WTC11 (cell line): ENCODE measurements at regions not wholly inside any gene's neighbourhood (a gene's known extent, or its start where the extent isn't known, plus 50 kb on each side); places are given as distances from the start of the nearest gene placed in this dataset.
"Not testable (repeated sequence)": the region's sequence is repeated elsewhere in the genome, so short reads cannot be mapped to it uniquely, and the experiment has no call there.

Experiments used
- ATAC-seq: fragments of 200-7000 bp; cut with Tn5 transposase; 2 replicates; pipeline ENCODE4 v1.10.0; 2021; ENCODE audit warnings: mild to moderate bottlenecking, moderate library complexity
- CTCF ChIA-PET: fragments of 300-600 bp; sonication (Branson Sonifier 250); formaldehyde crosslinking; loops from one replicate; lab custom pipeline; 2021; ENCODE audit warnings: antibody characterized with exemption; lab: Charles Lee
- POLR2A ChIA-PET: fragments of 350-600 bp; sonication (Branson Sonifier 250); formaldehyde crosslinking; loops from one replicate; lab custom pipeline; 2021; ENCODE audit warnings: antibody characterized with exemption; lab: Charles Lee
- DNase-seq: peaks from one replicate; pipeline ENCODE4 v3.0.0; 2021; ENCODE audit warnings: low spot score
- H3K27ac Mint-ChIP-seq: 2 replicates; pipeline ENCODE4 v1.8.0; 2021; ENCODE audit warnings: mixed read lengths
- H3K27me3 Mint-ChIP-seq: 2 replicates; pipeline ENCODE4 v1.8.0; 2021; ENCODE audit warnings: low read depth, mild to moderate bottlenecking, moderate library complexity, mixed read lengths
- H3K36me3 Mint-ChIP-seq: 2 replicates; pipeline ENCODE4 v1.8.0; 2021; ENCODE audit warnings: mixed read lengths
- H3K4me1 Mint-ChIP-seq: 2 replicates; pipeline ENCODE4 v1.8.0; 2022; ENCODE audit warnings: mixed read lengths
- H3K4me3 Mint-ChIP-seq: 2 replicates; pipeline ENCODE4 v1.8.0; 2021; ENCODE audit warnings: mild to moderate bottlenecking, moderate library complexity, mixed read lengths
- H3K9me3 Mint-ChIP-seq: 2 replicates; pipeline ENCODE4 v1.8.0; 2021; ENCODE audit warnings: mixed read lengths
- ATF1 ChIP-seq: sonication (generic); formaldehyde crosslinking; IDR thresholded peaks from 2 replicates; pipeline ENCODE4 v1.8.1; 2023; ENCODE audit warnings: mild to moderate bottlenecking, moderate library complexity, missing genetic modification reagents
- ELF4 ChIP-seq: sonication (generic); formaldehyde crosslinking; IDR thresholded peaks from 2 replicates; pipeline ENCODE4 v1.8.1; 2022; ENCODE audit warnings: low read depth, mild to moderate bottlenecking, moderate library complexity, missing genetic modification reagents
- ESRRA ChIP-seq: sonication (generic); formaldehyde crosslinking; IDR thresholded peaks from 2 replicates; pipeline ENCODE4 v1.8.1; 2022; ENCODE audit warnings: mild to moderate bottlenecking, missing genetic modification reagents, borderline replicate concordance
- HMGA2 ChIP-seq: fragments of 250-450 bp; sonication (Bioruptor Pico); IDR thresholded peaks from 2 replicates; pipeline ENCODE4 v1.4.0; 2021; ENCODE audit warnings: mild to moderate bottlenecking, moderate library complexity
- MYBL2 ChIP-seq: sonication (generic); formaldehyde crosslinking; IDR thresholded peaks from 2 replicates; pipeline ENCODE4 v1.8.1; 2023; ENCODE audit warnings: mild to moderate bottlenecking, moderate library complexity, missing genetic modification reagents
- NFATC4 ChIP-seq: fragments of 250-450 bp; sonication (Bioruptor Pico); IDR thresholded peaks from 2 replicates; pipeline ENCODE4 v1.9.0; 2021; ENCODE audit warnings: mild to moderate bottlenecking
- NR2C2 ChIP-seq: sonication (generic); formaldehyde crosslinking; IDR thresholded peaks from 2 replicates; pipeline ENCODE4 v1.8.0; 2022; ENCODE audit warnings: mild to moderate bottlenecking, missing genetic modification reagents
- PRRX2 ChIP-seq: fragments of 250-450 bp; sonication (Bioruptor Pico); IDR thresholded peaks from 2 replicates; pipeline ENCODE4 v1.8.0; 2021; ENCODE audit warnings: mild to moderate bottlenecking
- TCF7 ChIP-seq: sonication (generic); formaldehyde crosslinking; IDR thresholded peaks from 2 replicates; pipeline ENCODE4 v1.8.0; 2022; ENCODE audit warnings: mild to moderate bottlenecking, low read depth, missing genetic modification reagents, moderate library complexity
- TEAD1 ChIP-seq: sonication (generic); formaldehyde crosslinking; IDR thresholded peaks from 2 replicates; pipeline ENCODE4 v1.8.0; 2022; ENCODE audit warnings: mild to moderate bottlenecking, missing genetic modification reagents
- TEAD4 ChIP-seq: sonication (generic); formaldehyde crosslinking; IDR thresholded peaks from 2 replicates; pipeline ENCODE4 v1.8.0; 2022; ENCODE audit warnings: mild to moderate bottlenecking, missing genetic modification reagents
- ZNF121 ChIP-seq: sonication (generic); formaldehyde crosslinking; IDR thresholded peaks from 2 replicates; pipeline ENCODE4 v1.8.0; 2023; ENCODE audit warnings: missing genetic modification reagents
- ZNF219 ChIP-seq: sonication (generic); formaldehyde crosslinking; IDR thresholded peaks from 2 replicates; pipeline ENCODE4 v1.8.0; 2023; ENCODE audit warnings: missing genetic modification reagents, mild to moderate bottlenecking, borderline replicate concordance
- ZNF423 ChIP-seq: fragments of 250-450 bp; sonication (Bioruptor Pico); IDR thresholded peaks from 2 replicates; pipeline ENCODE4 v2.1.2; 2022; ENCODE audit warnings: mild to moderate bottlenecking, moderate library complexity
- ZNF671 ChIP-seq: fragments of 250-450 bp; sonication (Bioruptor Pico); IDR thresholded peaks from 2 replicates; pipeline ENCODE4 v1.8.0; 2021; ENCODE audit warnings: mild to moderate bottlenecking
- TF ChIP-seq, protein P1 (sequence below): fragments of 250-450 bp; sonication (Bioruptor Pico); conservative IDR thresholded peaks from 2 replicates; pipeline ENCODE4 v1.9.0; 2021; ENCODE audit warnings: mild to moderate bottlenecking
- TF ChIP-seq, protein P2 (sequence below): fragments of 250-450 bp; sonication (Bioruptor Pico); IDR thresholded peaks from 2 replicates; pipeline ENCODE4 v2.1.2; 2022; ENCODE audit warnings: mild to moderate bottlenecking, moderate library complexity
- TF ChIP-seq, protein P3 (sequence below): sonication (generic); formaldehyde crosslinking; IDR thresholded peaks from 2 replicates; pipeline ENCODE4 v1.8.1; 2022; ENCODE audit warnings: low read depth, mild to moderate bottlenecking, moderate library complexity, missing genetic modification reagents, borderline replicate concordance
- TF ChIP-seq, protein P4 (sequence below): sonication (generic); formaldehyde crosslinking; IDR thresholded peaks from 2 replicates; pipeline ENCODE4 v1.8.1; 2022; ENCODE audit warnings: missing genetic modification reagents, borderline replicate concordance
- TF ChIP-seq, protein P5 (sequence below): sonication (generic); formaldehyde crosslinking; IDR thresholded peaks from 2 replicates; pipeline ENCODE4 v1.8.0; 2023; ENCODE audit warnings: missing genetic modification reagents

DNA sequence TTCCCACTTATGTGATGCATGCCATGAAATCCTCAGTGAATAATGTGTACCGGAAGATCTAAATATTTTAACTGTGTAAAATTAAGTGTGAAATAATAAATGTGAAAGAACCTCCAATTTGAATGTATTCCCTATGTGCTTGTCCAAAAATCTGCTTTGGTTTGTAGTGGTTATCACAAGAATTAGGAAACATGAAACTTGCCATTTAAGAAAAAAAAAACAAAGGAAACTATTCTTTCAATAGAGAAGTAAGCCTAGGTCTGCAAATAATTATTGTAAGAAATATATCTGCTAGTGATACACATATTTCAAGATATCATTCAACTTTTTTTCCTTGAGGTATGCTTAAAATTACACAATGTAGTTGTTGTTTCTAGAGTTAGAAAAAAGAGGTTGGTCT, 500.4 kb downstream of the SLC6A15 start (continued):
- no peak for TF ChIP-seq TCF7 (CRISPR knock-in tag)
- TF ChIP-seq ZNF121 (CRISPR knock-in tag), result no peak
- no peak for TF ChIP-seq TEAD1
- TF ChIP-seq ZNF219 (CRISPR knock-in tag), result no peak
- TF ChIP-seq, protein P1, sequence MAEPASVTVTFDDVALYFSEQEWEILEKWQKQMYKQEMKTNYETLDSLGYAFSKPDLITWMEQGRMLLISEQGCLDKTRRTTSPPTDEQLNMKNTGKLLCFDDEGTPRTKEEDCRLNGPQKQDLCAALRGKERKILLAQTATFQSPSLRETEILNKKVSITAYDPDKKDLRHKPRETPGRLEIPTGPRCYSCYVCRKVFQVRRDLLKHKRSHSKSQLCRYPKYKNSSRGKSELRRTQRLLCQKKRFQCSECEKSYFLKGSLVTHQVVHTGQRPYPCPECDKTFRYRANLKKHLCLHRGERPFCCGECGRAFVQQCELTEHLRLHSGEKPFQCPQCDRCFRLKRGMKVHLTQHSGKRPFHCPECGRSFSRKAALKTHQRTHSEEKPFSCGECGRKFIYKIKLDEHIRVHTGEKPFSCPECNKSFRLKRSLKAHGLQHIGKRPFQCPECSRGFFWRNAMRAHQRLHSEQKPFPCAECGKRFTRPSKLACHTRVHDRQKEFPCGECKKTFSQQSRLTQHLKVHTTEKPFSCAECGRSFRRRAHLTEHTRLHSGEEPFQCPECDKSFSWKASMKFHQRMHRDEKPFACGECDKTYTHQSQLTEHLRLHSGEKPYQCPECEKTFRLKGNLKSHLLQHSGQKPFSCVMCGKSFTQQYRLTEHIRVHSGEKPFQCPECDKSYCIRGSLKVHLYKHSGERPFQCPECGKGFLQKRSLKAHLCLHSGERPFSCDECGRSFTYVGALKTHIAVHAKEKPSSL (CRISPR knock-in tag), result no peak
- no peak for TF ChIP-seq ELF4 (CRISPR knock-in tag)
- no peak for TF ChIP-seq NFATC4 (CRISPR knock-in tag)
- no peak for TF ChIP-seq MYBL2 (CRISPR knock-in tag)
- TF ChIP-seq ZNF671 (CRISPR knock-in tag), result no peak
- no peak for TF ChIP-seq ZNF423 (CRISPR knock-in tag)

DNA sequence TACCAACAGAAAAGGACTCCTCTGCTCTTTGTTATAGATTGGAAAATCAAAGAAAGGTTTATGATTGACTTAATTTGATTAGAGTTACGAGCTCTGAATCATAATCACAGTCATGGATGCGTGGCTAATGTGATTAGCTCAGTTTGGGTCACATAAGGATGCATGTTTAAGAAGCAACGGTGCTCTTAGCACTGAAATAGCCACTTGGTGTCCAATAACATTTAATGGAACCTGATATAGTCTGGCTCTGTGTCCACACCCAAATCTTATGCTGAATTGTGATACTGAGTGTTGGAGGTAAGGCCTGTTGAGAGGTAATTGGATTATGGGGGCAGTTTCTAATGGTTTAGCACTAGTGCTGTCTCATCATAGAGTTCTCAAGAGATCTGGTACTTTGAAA, 501.6 kb downstream of the SLC6A15 start:
- TF ChIP-seq HMGA2 (CRISPR knock-in tag), result no peak
- POLR2A ChIA-PET, result no interaction called here
- CTCF ChIA-PET, result no interaction called here

DNA sequence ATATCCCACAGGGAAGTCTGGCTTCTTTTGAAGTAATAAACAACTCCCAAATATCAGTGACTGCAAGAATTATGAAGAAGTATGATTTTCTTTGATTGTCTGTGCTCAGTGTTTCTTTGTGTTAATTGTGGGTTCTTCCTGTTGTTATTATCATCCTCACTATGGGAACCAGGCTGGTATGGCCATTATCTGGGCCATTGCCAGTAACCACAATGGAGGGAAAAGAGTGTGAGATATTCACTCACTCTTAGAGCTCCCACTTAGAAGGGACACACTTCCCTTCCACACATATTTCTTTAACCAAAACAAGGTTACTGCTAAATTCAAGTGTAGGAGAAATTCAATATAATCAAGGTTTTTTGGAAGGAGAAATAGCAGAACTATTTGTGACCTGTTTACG, 503.7 kb downstream of the SLC6A15 start:
- no peak for DNase-seq
- Mint-ChIP-seq H3K27ac (no peak overlapping the region), H3K9me3 (peaks cover 29% of the 10 kb centered on the region), H3K4me1 (no peaks in the 10 kb centered on the region), H3K36me3 (no peaks in the 10 kb centered on the region), H3K4me3 (no peak overlapping the region), H3K27me3 (no peaks in the 10 kb centered on the region)
- CTCF ChIA-PET, result no interaction called here
- no peak for ATAC-seq
- TF ChIP-seq PRRX2 (CRISPR knock-in tag), result no peak
- POLR2A ChIA-PET, result no interaction called here

More for the DNA sequence above, 501.6 kb downstream of the SLC6A15 start:
- Mint-ChIP-seq H3K36me3 (no peaks in the 10 kb centered on the region), H3K27me3 (no peaks in the 10 kb centered on the region), H3K4me3 (no peak overlapping the region), H3K27ac (no peak overlapping the region), H3K9me3 (peaks cover 24% of the 10 kb centered on the region), H3K4me1 (no peaks in the 10 kb centered on the region)
- DNase-seq (no peak), ATAC-seq (no peak)

DNA sequence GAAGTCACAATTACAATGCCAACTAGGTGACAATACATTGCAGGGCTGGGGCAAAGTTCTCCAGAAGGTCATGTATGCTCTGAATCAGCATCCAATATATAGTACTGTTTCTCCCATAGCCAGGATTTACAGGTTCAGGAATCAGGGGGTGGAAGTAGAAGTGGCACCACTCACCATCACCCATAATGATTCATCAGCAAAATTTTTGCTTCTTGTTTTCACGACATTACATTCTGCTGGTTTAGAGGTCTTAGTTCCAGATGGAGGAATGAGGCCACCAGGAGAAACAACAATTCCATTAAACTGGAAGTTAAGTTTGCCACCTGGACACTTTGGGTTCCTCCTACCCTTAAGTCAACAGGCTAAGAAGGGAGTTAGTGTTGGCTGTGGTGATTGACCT, 505.9 kb downstream of the SLC6A15 start:
- H3K36me3 Mint-ChIP-seq, H3K27me3 Mint-ChIP-seq, H3K4me1 Mint-ChIP-seq, ATAC-seq, DNase-seq, H3K27ac Mint-ChIP-seq, H3K4me3 Mint-ChIP-seq, POLR2A ChIA-PET, CTCF ChIA-PET: not testable (repeated sequence)
- peaks cover 29% of the 10 kb centered on the region for H3K9me3 Mint-ChIP-seq

DNA sequence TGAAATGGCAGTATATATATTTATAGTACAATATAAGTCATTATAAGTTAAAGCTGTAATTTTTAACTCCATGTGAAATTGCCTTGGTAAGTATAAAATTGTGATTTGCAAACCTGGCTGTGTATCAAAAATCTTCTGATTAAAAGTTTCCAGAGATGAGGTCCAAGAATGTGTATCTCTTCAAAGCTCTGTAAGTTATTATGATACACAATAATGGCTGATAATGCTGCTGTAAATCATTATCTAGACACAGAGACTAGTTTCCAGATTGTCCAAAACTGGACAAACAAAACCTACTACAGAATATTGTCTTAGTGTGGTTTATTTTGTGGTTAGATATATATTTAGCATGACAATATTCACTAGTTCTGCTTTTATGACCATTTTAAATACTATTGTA, 514.8 kb downstream of the SLC6A15 start:
- H3K36me3 Mint-ChIP-seq, result peaks cover 4% of the 10 kb centered on the region
- CTCF ChIA-PET, result no interaction called here
- peaks cover 20% of the 10 kb centered on the region for H3K9me3 Mint-ChIP-seq
- H3K27me3 Mint-ChIP-seq, result peaks cover 3% of the 10 kb centered on the region; the same call in 1 of the 2 replicates
- ATAC-seq, result no peak
- H3K27ac Mint-ChIP-seq, result no peak overlapping the region
- POLR2A ChIA-PET, result no interaction called here
- DNase-seq, result no peak
- no peak overlapping the region for H3K4me3 Mint-ChIP-seq
- H3K4me1 Mint-ChIP-seq, result peaks cover 19% of the 10 kb centered on the region
- no peak for TF ChIP-seq TEAD4
- no peak for TF ChIP-seq PRRX2 (CRISPR knock-in tag)
- TF ChIP-seq, protein P2, sequence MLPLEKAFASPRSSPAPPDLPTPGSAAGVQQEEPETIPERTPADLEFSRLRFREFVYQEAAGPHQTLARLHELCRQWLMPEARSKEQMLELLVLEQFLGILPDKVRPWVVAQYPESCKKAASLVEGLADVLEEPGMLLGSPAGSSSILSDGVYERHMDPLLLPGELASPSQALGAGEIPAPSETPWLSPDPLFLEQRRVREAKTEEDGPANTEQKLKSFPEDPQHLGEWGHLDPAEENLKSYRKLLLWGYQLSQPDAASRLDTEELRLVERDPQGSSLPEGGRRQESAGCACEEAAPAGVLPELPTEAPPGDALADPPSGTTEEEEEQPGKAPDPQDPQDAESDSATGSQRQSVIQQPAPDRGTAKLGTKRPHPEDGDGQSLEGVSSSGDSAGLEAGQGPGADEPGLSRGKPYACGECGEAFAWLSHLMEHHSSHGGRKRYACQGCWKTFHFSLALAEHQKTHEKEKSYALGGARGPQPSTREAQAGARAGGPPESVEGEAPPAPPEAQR, result no peak
- TF ChIP-seq ATF1 (CRISPR knock-in tag), result no peak
- no peak for TF ChIP-seq ELF4 (CRISPR knock-in tag)
- TF ChIP-seq ESRRA, result no peak
- TF ChIP-seq, protein P3, sequence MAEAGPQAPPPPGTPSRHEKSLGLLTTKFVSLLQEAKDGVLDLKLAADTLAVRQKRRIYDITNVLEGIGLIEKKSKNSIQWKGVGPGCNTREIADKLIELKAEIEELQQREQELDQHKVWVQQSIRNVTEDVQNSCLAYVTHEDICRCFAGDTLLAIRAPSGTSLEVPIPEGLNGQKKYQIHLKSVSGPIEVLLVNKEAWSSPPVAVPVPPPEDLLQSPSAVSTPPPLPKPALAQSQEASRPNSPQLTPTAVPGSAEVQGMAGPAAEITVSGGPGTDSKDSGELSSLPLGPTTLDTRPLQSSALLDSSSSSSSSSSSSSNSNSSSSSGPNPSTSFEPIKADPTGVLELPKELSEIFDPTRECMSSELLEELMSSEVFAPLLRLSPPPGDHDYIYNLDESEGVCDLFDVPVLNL (CRISPR knock-in tag), result no peak
- no peak for TF ChIP-seq NR2C2
- TF ChIP-seq, protein P4, sequence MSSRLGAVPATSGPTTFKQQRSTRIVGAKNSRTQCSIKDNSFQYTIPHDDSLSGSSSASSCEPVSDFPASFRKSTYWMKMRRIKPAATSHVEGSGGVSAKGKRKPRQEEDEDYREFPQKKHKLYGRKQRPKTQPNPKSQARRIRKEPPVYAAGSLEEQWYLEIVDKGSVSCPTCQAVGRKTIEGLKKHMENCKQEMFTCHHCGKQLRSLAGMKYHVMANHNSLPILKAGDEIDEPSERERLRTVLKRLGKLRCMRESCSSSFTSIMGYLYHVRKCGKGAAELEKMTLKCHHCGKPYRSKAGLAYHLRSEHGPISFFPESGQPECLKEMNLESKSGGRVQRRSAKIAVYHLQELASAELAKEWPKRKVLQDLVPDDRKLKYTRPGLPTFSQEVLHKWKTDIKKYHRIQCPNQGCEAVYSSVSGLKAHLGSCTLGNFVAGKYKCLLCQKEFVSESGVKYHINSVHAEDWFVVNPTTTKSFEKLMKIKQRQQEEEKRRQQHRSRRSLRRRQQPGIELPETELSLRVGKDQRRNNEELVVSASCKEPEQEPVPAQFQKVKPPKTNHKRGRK, result no peak
- TF ChIP-seq, protein P5, sequence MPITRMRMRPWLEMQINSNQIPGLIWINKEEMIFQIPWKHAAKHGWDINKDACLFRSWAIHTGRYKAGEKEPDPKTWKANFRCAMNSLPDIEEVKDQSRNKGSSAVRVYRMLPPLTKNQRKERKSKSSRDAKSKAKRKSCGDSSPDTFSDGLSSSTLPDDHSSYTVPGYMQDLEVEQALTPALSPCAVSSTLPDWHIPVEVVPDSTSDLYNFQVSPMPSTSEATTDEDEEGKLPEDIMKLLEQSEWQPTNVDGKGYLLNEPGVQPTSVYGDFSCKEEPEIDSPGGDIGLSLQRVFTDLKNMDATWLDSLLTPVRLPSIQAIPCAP, result no peak
